Panc1 (cell line): ENCODE measurements at regions not wholly inside any gene's neighbourhood (a gene's known extent, or its start where the extent isn't known, plus 50 kb on each side); places are given as distances from the start of the nearest gene placed in this dataset.

Experiments
- ATAC-seq: fragments of 200-7000 bp; cut with Tn5 transposase; 2 replicates; pipeline ENCODE4 v1.9.1; 2020; ENCODE audit warnings: mild to moderate bottlenecking, moderate library complexity
- BruUV-seq: library from RNA; stranded (reverse); fragments of 400-500 nt; replicated peaks from 2 replicates; lab custom pipeline; 2021; lab: Mats Ljungman, UMichigan
- CTCF ChIA-PET: fragments of 300-600 bp; sonication (Branson Sonifier 250); formaldehyde crosslinking; loops from one replicate; lab custom pipeline; 2022; ENCODE audit warnings: antibody characterized with exemption; lab: Charles Lee
- POLR2A ChIA-PET: fragments of 300-600 bp; sonication (Branson Sonifier 250); formaldehyde crosslinking; loops from one replicate; lab custom pipeline; 2022; ENCODE audit warnings: antibody characterized with exemption; lab: Charles Lee
- DNase-seq: peaks from one replicate; pipeline ENCODE4 v3.0.0-alpha.2; 2010; ENCODE audit warnings: low read depth, low spot score
- H3K27ac ChIP-seq: 2 replicates; pipeline ENCODE4 v1.5.1; 2011; ENCODE audit warnings: mild to moderate bottlenecking, low read length, inconsistent platforms
- H3K27me3 ChIP-seq: fragments of 200-500 bp; sonication (Bioruptor generic); 2 replicates; pipeline ENCODE4 v1.6.0; 2014; ENCODE audit warnings: low read length, inconsistent platforms; ENCODE audit not compliant: control insufficient read depth, insufficient read depth
- H3K36me3 ChIP-seq: fragments of 200-500 bp; sonication (Bioruptor generic); 2 replicates; pipeline ENCODE4 v1.5.1; 2014; ENCODE audit warnings: inconsistent platforms, mild to moderate bottlenecking, low read length, moderate library complexity; ENCODE audit not compliant: control insufficient read depth, insufficient read depth
- H3K4me1 ChIP-seq: 2 replicates; pipeline ENCODE4 v1.5.1; 2011; ENCODE audit warnings: inconsistent platforms, mild to moderate bottlenecking, low read length, moderate library complexity; ENCODE audit not compliant: control insufficient read depth, insufficient read depth
- H3K4me3 ChIP-seq, 2 experiments: 2 replicates each; pipeline ENCODE4 v1.5.1; 2011 to 2012; ENCODE audit warnings: low read depth in 2 of 2, low read length in 2 of 2, mild to moderate bottlenecking in 2 of 2, inconsistent platforms in 1 of 2, moderate library complexity in 1 of 2
- H3K9me3 ChIP-seq: fragments of 200-500 bp; sonication (Bioruptor generic); 2 replicates; pipeline ENCODE4 v1.5.1; 2014; ENCODE audit warnings: low read depth, mild to moderate bottlenecking, inconsistent platforms, low read length, moderate library complexity; ENCODE audit not compliant: control insufficient read depth, insufficient read depth
- CTCF ChIP-seq: fragments of 450-650 bp; IDR thresholded peaks from 2 replicates; pipeline ENCODE4 v1.5.1; 2017; ENCODE audit warnings: mild to moderate bottlenecking
- POLR2AphosphoS5 ChIP-seq: IDR thresholded peaks from 2 replicates; pipeline ENCODE4 v1.6.1; 2012; ENCODE audit warnings: mild to moderate bottlenecking, low read depth, low read length, moderate library complexity
- SIN3A ChIP-seq: IDR thresholded peaks from 2 replicates; pipeline ENCODE4 v1.6.1; 2012; ENCODE audit warnings: low read depth, mild to moderate bottlenecking, low read length, moderate library complexity, borderline replicate concordance; ENCODE audit not compliant: insufficient read depth
- TCF7L2 ChIP-seq: IDR thresholded peaks from 2 replicates; pipeline ENCODE4 v1.6.1; 2011; ENCODE audit warnings: mild to moderate bottlenecking, low read depth, low read length, inconsistent platforms
- in situ Hi-C: cut with HindIII; loops from 2 replicates; pipeline ENCODE4 v1.10.0; 2016; ENCODE audit warnings: low sequenced_read_pairs, low pct_unique_long_range_greater_than_20kb
- intact Hi-C: fragments of 100-400 bp; cut with micrococcal nuclease; formaldehyde crosslinking; loops from one replicate; pipeline ENCODE4 v1.10.0; 2022; ENCODE audit not compliant: unreplicated experiment
- TF ChIP-seq, protein P1 (sequence below), 2 experiments: IDR thresholded peaks; 2 replicates each; pipeline ENCODE4 v1.6.1; 2011 to 2012; ENCODE audit warnings: low read depth in 2 of 2, control low read depth in 1 of 2, low read length in 1 of 2, mild to moderate bottlenecking in 1 of 2, moderate library complexity in 1 of 2; ENCODE audit not compliant: insufficient read depth in 1 of 2

DNA sequence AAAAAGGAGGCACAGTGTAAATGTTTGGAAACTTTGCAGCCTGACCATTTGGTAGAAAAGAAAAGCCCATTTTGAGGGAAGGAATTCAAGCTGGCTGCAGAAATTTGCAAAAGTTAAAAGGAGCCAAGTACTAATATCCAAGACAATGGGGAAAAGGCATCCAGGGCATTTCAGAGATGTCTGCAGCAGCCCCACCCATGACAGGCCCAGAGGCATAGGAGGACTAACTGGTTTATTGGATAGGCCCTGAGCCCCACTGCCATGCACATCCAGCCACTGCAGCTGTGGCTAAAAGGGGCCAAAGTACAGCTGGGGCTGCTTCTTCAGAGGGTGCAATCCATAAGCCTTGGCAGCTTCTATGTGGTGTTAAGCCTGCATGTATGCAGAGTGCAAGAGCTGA is 104.9 kb downstream of the HS3ST1 start:
- no peaks in the 10 kb centered on the region for H3K9me3 ChIP-seq
- intact Hi-C loops (no loop called here), in situ Hi-C loops (no loop called here)
- ChIA-PET POLR2A (no interaction called here), CTCF (no interaction called here)
- no peaks in the 10 kb centered on the region for H3K36me3 ChIP-seq
- DNase-seq: no peak
- ATAC-seq: no peak
- BruUV-seq: no TSS peak
- TF ChIP-seq CTCF (no peak), SIN3A (no peak), POLR2AphosphoS5 (no peak), TCF7L2 (no peak)
- TF ChIP-seq, protein P1, sequence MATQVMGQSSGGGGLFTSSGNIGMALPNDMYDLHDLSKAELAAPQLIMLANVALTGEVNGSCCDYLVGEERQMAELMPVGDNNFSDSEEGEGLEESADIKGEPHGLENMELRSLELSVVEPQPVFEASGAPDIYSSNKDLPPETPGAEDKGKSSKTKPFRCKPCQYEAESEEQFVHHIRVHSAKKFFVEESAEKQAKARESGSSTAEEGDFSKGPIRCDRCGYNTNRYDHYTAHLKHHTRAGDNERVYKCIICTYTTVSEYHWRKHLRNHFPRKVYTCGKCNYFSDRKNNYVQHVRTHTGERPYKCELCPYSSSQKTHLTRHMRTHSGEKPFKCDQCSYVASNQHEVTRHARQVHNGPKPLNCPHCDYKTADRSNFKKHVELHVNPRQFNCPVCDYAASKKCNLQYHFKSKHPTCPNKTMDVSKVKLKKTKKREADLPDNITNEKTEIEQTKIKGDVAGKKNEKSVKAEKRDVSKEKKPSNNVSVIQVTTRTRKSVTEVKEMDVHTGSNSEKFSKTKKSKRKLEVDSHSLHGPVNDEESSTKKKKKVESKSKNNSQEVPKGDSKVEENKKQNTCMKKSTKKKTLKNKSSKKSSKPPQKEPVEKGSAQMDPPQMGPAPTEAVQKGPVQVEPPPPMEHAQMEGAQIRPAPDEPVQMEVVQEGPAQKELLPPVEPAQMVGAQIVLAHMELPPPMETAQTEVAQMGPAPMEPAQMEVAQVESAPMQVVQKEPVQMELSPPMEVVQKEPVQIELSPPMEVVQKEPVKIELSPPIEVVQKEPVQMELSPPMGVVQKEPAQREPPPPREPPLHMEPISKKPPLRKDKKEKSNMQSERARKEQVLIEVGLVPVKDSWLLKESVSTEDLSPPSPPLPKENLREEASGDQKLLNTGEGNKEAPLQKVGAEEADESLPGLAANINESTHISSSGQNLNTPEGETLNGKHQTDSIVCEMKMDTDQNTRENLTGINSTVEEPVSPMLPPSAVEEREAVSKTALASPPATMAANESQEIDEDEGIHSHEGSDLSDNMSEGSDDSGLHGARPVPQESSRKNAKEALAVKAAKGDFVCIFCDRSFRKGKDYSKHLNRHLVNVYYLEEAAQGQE (IDR thresholded peaks at IDR 0.05; ENCODE audit: insufficient read depth in 1 of 2, low read depth in 2 of 2, low read length in 1 of 2): no peak
- H3K27ac ChIP-seq: no peak overlapping the region
- H3K4me3 ChIP-seq: no peak overlapping the region
- no peaks in the 10 kb centered on the region for H3K27me3 ChIP-seq
- no peaks in the 10 kb centered on the region for H3K4me1 ChIP-seq

DNA sequence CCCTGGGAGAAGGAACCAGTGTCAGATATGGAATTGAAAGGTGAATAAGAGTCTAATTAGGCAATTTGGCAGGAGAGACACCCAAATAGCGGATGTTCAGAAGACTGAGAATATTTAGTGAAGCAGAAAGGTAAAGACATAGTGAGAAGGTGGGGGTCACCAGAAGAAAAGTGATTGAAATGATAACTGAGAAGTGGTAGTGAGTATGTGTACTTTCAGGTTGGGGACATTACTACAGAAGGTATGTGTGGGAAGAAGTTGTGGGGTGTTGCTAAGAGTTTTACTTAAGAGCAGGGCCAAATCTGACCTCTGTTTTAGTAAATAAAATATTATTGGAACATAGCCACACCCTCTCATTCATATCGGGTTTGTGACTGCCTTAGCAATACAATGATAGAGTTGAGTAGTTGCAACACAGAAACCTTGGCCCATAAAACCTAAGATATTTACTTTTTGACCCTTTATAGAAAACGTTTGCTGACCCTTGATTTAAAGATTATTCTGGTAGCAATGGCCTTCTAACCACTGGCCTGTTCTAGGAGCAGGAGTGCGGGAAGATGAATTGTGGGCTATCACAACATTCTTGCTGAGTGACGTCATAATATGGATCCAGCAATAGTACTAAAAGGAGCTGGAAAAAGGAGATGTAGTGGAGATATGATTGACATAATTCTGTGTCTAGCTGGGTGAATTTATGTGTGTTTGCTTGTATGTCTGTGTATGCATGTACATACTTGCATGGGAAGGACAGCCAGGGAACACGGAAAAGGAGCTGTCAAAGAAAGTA is 115.3 kb downstream of the HS3ST1 start:
- Histone ChIP-seq H3K27me3 (no peaks in the 10 kb centered on the region), H3K4me1 (no peaks in the 10 kb centered on the region), H3K9me3 (no peaks in the 10 kb centered on the region), H3K4me3 (no peak overlapping the region), H3K27ac (no peak overlapping the region), H3K36me3 (no peaks in the 10 kb centered on the region)
- TF ChIP-seq POLR2AphosphoS5 (no peak), TCF7L2 (no peak), CTCF (no peak), SIN3A (no peak)
- TF ChIP-seq, protein P1 (IDR thresholded peaks at IDR 0.05; ENCODE audit: insufficient read depth in 1 of 2, low read depth in 2 of 2, low read length in 1 of 2): no peak
- DNase-seq (no peak), ATAC-seq (no peak)
- in situ Hi-C loops: no loop called here
- ChIA-PET CTCF (no interaction called here), POLR2A (no interaction called here)
- BruUV-seq: no TSS peak
- intact Hi-C loops: no loop called here
